Keratinocyte (primary cell): ENCODE measurements at regions not wholly inside any gene's neighbourhood (a gene's known extent, or its start where the extent isn't known, plus 50 kb on each side); places are given as distances from the start of the nearest gene placed in this dataset.

Experiments used
- DNase-seq: peaks from one replicate; pipeline ENCODE4 v3.0.0-alpha.2; 2011; ENCODE audit warnings: low read depth, missing footprints, low spot score
- FAIRE-seq: peaks from 2 replicates; lab custom pipeline; 2011; peaks lifted over from hg19 to GRCh38; lab: Jason Lieb, UNC
- H2AFZ ChIP-seq: 2 replicates; pipeline ENCODE4 v1.6.0; 2012; ENCODE audit warnings: low read length, control low read depth, inconsistent platforms; ENCODE audit not compliant: control insufficient read depth
- H3K27ac ChIP-seq: 2 replicates; pipeline ENCODE4 v1.5.1; 2011; ENCODE audit warnings: low read length; ENCODE audit not compliant: control insufficient read depth, insufficient read depth
- H3K27me3 ChIP-seq: 3 replicates; pipeline ENCODE4 v1.6.0; 2011; ENCODE audit warnings: low read length; ENCODE audit not compliant: control insufficient read depth, insufficient read depth; ENCODE audit errors: extremely low read depth
- H3K36me3 ChIP-seq, 2 experiments: 2 replicates in 1 of 2; 3 replicates in 1 of 2; pipeline ENCODE4 v1.5.1; 2011; ENCODE audit warnings: low read length in 2 of 2, mild to moderate bottlenecking in 1 of 2; ENCODE audit not compliant: control insufficient read depth in 2 of 2, insufficient read depth in 2 of 2; ENCODE audit errors: extremely low read depth in 1 of 2
- H3K4me1 ChIP-seq: 3 replicates; pipeline ENCODE4 v1.5.1; 2011; ENCODE audit warnings: low read length; ENCODE audit not compliant: control insufficient read depth, insufficient read depth; ENCODE audit errors: extremely low read depth
- H3K4me2 ChIP-seq: 3 replicates; pipeline ENCODE4 v1.6.0; 2011; ENCODE audit warnings: low read depth, low read length; ENCODE audit not compliant: control insufficient read depth, insufficient read depth; ENCODE audit errors: extremely low read depth
- H3K4me3 ChIP-seq, 3 experiments: fragments of 200-600 bp in 1 of 3; sonication (generic) in 1 of 3; 2 replicates in 2 of 3; 3 replicates in 1 of 3; pipeline ENCODE4 v1.5.1; 2011 to 2016; ENCODE audit warnings: low read length in 3 of 3, mild to moderate bottlenecking in 3 of 3, control low read depth in 2 of 3, inconsistent platforms in 1 of 3, low read depth in 1 of 3, mixed read lengths in 1 of 3, mixed run types in 1 of 3, moderate library complexity in 1 of 3; ENCODE audit not compliant: control insufficient read depth in 2 of 3, insufficient read depth in 2 of 3; ENCODE audit errors: extremely low read depth in 1 of 3
- H3K79me2 ChIP-seq: 2 replicates; pipeline ENCODE4 v1.6.0; 2012; ENCODE audit warnings: low read length; ENCODE audit not compliant: control insufficient read depth, insufficient read depth
- H3K9ac ChIP-seq: 3 replicates; pipeline ENCODE4 v1.6.0; 2011; ENCODE audit warnings: low read length; ENCODE audit not compliant: control insufficient read depth, insufficient read depth; ENCODE audit errors: extremely low read depth
- H3K9me1 ChIP-seq: 3 replicates; pipeline ENCODE4 v1.6.0; 2011; ENCODE audit warnings: low read length; ENCODE audit not compliant: control insufficient read depth, insufficient read depth; ENCODE audit errors: extremely low read depth
- H3K9me3 ChIP-seq: 2 replicates; pipeline ENCODE4 v1.5.1; 2012; ENCODE audit warnings: low read depth, low read length; ENCODE audit not compliant: control insufficient read depth
- H4K20me1 ChIP-seq: 3 replicates; pipeline ENCODE4 v1.6.0; 2011; ENCODE audit warnings: low read length; ENCODE audit not compliant: control insufficient read depth, insufficient read depth; ENCODE audit errors: extremely low read depth
- EZH2 ChIP-seq: IDR thresholded peaks from one replicate; pipeline ENCODE4 v1.6.1; 2012; ENCODE audit warnings: inconsistent platforms, mild to moderate bottlenecking, low read length, moderate library complexity
- dilution Hi-C: fragments of 300-500 bp; cut with MboI; formaldehyde crosslinking; loops from one replicate; pipeline ENCODE4 v1.7.0; 2020; ENCODE audit warnings: low sequenced_read_pairs; ENCODE audit not compliant: extremely low pct_ligation_motif_present
- TF ChIP-seq, protein P1 (sequence below), 3 experiments: IDR thresholded peaks in 1 of 3; conservative IDR thresholded peaks in 1 of 3; optimal IDR thresholded peaks in 1 of 3; 2 replicates in 2 of 3; 3 replicates in 1 of 3; pipeline versions ENCODE3 to v1.5.1; 2011; ENCODE audit warnings: low read length in 3 of 3, mild to moderate bottlenecking in 3 of 3, moderate library complexity in 2 of 3, control low read depth in 1 of 3, inconsistent platforms in 1 of 3; ENCODE audit not compliant: insufficient read depth in 2 of 3; ENCODE audit errors: extremely low read depth in 1 of 3

GRCh38 chrX:69097451-69098236 is 67.6 kb downstream of the PJA1 start:
- FAIRE-seq (no peak), DNase-seq (no peak)
- Histone ChIP-seq H3K9ac (no peak overlapping the region), H3K4me3 (no peak overlapping the region), H3K4me1 (peaks cover 4% of the 10 kb centered on the region), H3K79me2 (no peaks in the 10 kb centered on the region), H2AFZ (no peak overlapping the region), H3K36me3 (no peaks in the 10 kb centered on the region), H3K27me3 (no peaks in the 10 kb centered on the region), H3K9me3 (no peaks in the 10 kb centered on the region), H3K4me2 (no peak overlapping the region), H3K27ac (no peak overlapping the region), H3K9me1 (no peaks in the 10 kb centered on the region), H4K20me1 (no peaks in the 10 kb centered on the region)
- dilution Hi-C loops, result no loop called here
- TF ChIP-seq EZH2, result no peak
- TF ChIP-seq, protein P1, sequence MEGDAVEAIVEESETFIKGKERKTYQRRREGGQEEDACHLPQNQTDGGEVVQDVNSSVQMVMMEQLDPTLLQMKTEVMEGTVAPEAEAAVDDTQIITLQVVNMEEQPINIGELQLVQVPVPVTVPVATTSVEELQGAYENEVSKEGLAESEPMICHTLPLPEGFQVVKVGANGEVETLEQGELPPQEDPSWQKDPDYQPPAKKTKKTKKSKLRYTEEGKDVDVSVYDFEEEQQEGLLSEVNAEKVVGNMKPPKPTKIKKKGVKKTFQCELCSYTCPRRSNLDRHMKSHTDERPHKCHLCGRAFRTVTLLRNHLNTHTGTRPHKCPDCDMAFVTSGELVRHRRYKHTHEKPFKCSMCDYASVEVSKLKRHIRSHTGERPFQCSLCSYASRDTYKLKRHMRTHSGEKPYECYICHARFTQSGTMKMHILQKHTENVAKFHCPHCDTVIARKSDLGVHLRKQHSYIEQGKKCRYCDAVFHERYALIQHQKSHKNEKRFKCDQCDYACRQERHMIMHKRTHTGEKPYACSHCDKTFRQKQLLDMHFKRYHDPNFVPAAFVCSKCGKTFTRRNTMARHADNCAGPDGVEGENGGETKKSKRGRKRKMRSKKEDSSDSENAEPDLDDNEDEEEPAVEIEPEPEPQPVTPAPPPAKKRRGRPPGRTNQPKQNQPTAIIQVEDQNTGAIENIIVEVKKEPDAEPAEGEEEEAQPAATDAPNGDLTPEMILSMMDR (optimal IDR thresholded peaks at IDR 0.05 in 1 of 3, IDR thresholded peaks at IDR 0.05 in 1 of 3, conservative IDR thresholded peaks at IDR 0.05 in 1 of 3; ENCODE audit: extremely low read depth in 1 of 3, insufficient read depth in 2 of 3, low read length in 3 of 3), result no peak

DNA sequence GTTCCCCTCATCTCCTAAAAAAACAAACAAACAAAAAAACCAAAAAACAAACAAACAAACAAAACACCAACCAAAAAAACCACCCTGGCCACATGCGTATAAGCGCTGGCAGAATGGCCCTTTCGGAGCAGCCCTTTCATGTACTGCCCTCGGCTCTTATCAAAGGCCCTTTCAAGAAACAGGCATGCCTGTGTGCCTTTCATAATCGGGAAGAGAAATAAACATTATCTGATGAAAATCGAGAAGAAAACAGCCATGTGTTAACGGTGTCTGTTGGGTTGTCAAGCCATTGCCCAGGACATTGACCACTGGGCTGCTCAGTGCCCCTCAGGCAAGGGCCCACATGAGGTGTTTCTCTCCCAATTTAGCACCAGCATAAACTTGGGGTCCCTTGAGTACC is 68.3 kb downstream of the PJA1 start:
- dilution Hi-C loops, result no loop called here
- peaks cover 4% of the 10 kb centered on the region for H3K4me1 ChIP-seq
- no peaks in the 10 kb centered on the region for H3K36me3 ChIP-seq
- no peaks in the 10 kb centered on the region for H4K20me1 ChIP-seq
- no peaks in the 10 kb centered on the region for H3K79me2 ChIP-seq
- no peak overlapping the region for H3K9ac ChIP-seq
- H3K9me3 ChIP-seq, result no peaks in the 10 kb centered on the region
- H3K4me2 ChIP-seq, result no peak overlapping the region
- DNase-seq (no peak), FAIRE-seq (no peak)
- no peaks in the 10 kb centered on the region for H3K9me1 ChIP-seq
- no peak overlapping the region for H2AFZ ChIP-seq
- no peak for TF ChIP-seq EZH2
- TF ChIP-seq, protein P1 (optimal IDR thresholded peaks at IDR 0.05 in 1 of 3, IDR thresholded peaks at IDR 0.05 in 1 of 3, conservative IDR thresholded peaks at IDR 0.05 in 1 of 3; ENCODE audit: extremely low read depth in 1 of 3, insufficient read depth in 2 of 3, low read length in 3 of 3), result no peak
- H3K27me3 ChIP-seq, result no peaks in the 10 kb centered on the region
- H3K27ac ChIP-seq, result no peak overlapping the region
- no peak overlapping the region for H3K4me3 ChIP-seq
